Spleen (tissue), 11 donors: ENCODE measurements at regions not wholly inside any gene's neighbourhood (a gene's known extent, or its start where the extent isn't known, plus 50 kb on each side); places are given as distances from the start of the nearest gene placed in this dataset.

Source experiments
- DNase-seq: peaks from one replicate; pipeline ENCODE4 v3.0.0-alpha.2; 2020
- H3K27ac ChIP-seq, 8 donors: fragments of 200-600 bp; sonication (generic) in 7 of 8; 1 replicate in 4 of 8; 2 replicates in 4 of 8; pipeline versions ENCODE4 v1.5.0 to v1.8.0; 2016 to 2021; ENCODE audit warnings: inconsistent platforms in 4 of 8, mild to moderate bottlenecking in 4 of 8, moderate library complexity in 1 of 8
- H3K27me3 ChIP-seq, 7 donors: fragments of 200-600 bp; sonication (generic) in 6 of 7; replicated peaks in 1 of 7; 1 replicate in 4 of 7; 2 replicates in 3 of 7; pipeline versions ENCODE4 v1.5.0 to v1.8.0; 2016 to 2021; ENCODE audit warnings: inconsistent platforms in 3 of 7, mild to moderate bottlenecking in 1 of 7
- H3K36me3 ChIP-seq, 6 donors: fragments of 200-600 bp; sonication (generic) in 5 of 6; 1 replicate in 4 of 6; 2 replicates in 2 of 6; pipeline versions ENCODE4 v1.5.0 to v1.8.0; 2016 to 2021; ENCODE audit warnings: inconsistent platforms in 2 of 6
- H3K4me1 ChIP-seq, 6 donors: fragments of 200-600 bp; sonication (generic) in 5 of 6; 1 replicate in 3 of 6; 2 replicates in 3 of 6; pipeline versions ENCODE4 v1.5.0 to v1.8.0; 2016 to 2021; ENCODE audit warnings: inconsistent platforms in 3 of 6
- H3K4me3 ChIP-seq, 8 donors: fragments of 200-600 bp; sonication (generic) in 7 of 8; 1 replicate in 4 of 8; 2 replicates in 4 of 8; pipeline versions ENCODE4 v1.5.0 to v1.8.0; 2016 to 2021; ENCODE audit warnings: inconsistent platforms in 4 of 8, mild to moderate bottlenecking in 4 of 8, moderate library complexity in 2 of 8
- H3K9me3 ChIP-seq, 8 donors: fragments of 200-600 bp; sonication (generic) in 7 of 8; 1 replicate in 4 of 8; 2 replicates in 4 of 8; pipeline versions ENCODE4 v1.5.0 to v1.8.0; 2016 to 2021; ENCODE audit warnings: inconsistent platforms in 4 of 8
- CTCF ChIP-seq, 11 experiments: fragments of 200-600 bp in 7 of 11; fragments of 450-650 bp in 4 of 11; sonication (generic) in 4 of 11; IDR thresholded peaks in 8 of 11; conservative IDR thresholded peaks in 3 of 11; 1 replicate in 7 of 11; 2 replicates in 4 of 11; pipeline versions ENCODE4 v1.4.0 to v1.8.0; 2016 to 2021; ENCODE audit warnings: antibody characterized with exemption in 11 of 11, inconsistent platforms in 4 of 11, mild to moderate bottlenecking in 1 of 11
- POLR2A ChIP-seq, 3 donors: fragments of 450-650 bp; IDR thresholded peaks; one replicate each; pipeline ENCODE4 v1.5.1; 2017; ENCODE audit warnings: antibody characterized with exemption in 3 of 3, mild to moderate bottlenecking in 1 of 3
- POLR2AphosphoS5 ChIP-seq, 3 donors: sonication (generic); formaldehyde crosslinking; IDR thresholded peaks; one replicate each; pipeline ENCODE4 v1.5.1; 2017; ENCODE audit warnings: antibody characterized with exemption in 3 of 3
- WGBS, 5 donors: extraction: QIAGEN DNeasy Blood & Tissue Kit in 3 of 5; methylation state at CpG; one replicate each; pipeline versions ENCODE4 v1.1.5 to v1.1.7; 2013 to 2018; 5-methylcytosine and 5-hydroxymethylcytosine counted together
- intact Hi-C: fragments of 100-400 bp; cut with DNase I; formaldehyde crosslinking; loops from one replicate; pipeline ENCODE4 v1.15.0; 2023; ENCODE audit warnings: low total_unique reads
- donor health status: healthy with polysubstance abuse.
- donor health status: DM: no; HTN: no; CAD: no; lungs with moderate emphysema.
- donor health status: DM: no; HTN: no; CAD: no.
- donor health status: Bipolar disorder and iron deficiency.
- donor health status: healthy.
- donor health status: DM: no; HTN: no; CAD: no.
- donor health status: DM: yes; HTN: yes; CAD: no.

- no peaks in the 10 kb centered on the region for H3K36me3 ChIP-seq
- intact Hi-C loops, result no loop called here
- peaks cover 0 to 6% (median 0%) of the 10 kb centered on the region in 8 donors for H3K9me3 ChIP-seq
- H3K27ac ChIP-seq, result no peak overlapping the region
- TF ChIP-seq CTCF (IDR thresholded peaks at IDR 0.05 in 8 of 11, conservative IDR thresholded peaks at IDR 0.05 in 3 of 11) (no peak), POLR2A (IDR thresholded peaks at IDR 0.05) (no peak)
- DNase-seq, result no peak
- WGBS, 5 donors, result 43 to 56% (median 46%) methylated on average over 2 of the region's 2 CpGs
- H3K4me1 ChIP-seq, result no peaks in the 10 kb centered on the region
- no peak overlapping the region for H3K4me3 ChIP-seq
- H3K27me3 ChIP-seq, result peaks cover 0 to 12% (median 0%) of the 10 kb centered on the region in 7 donors
Observed at GRCh38 chr18:8994603-8995002, 107.9 kb upstream of the NDUFV2 start.

DNA sequence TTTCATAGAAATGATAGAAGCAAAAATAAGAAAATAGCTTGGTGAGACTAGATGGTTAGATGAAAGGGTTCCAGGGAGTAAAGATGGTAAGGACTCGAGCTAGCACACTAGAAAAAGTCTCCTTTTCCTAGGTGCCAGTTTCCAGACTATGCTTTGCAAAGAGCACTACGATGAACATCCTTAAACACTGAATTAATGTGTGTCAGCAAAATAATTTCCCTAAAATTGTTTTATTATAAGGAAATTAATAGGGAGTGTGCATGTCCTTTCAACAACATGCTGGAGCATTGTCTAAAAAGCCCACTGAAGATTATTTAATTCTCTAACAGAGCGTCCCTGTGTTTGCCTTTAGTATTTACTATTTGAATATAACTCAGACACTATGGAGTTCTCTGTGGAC lies 107.4 kb upstream of the NDUFV2 start:
- TF ChIP-seq CTCF (IDR thresholded peaks at IDR 0.05 in 8 of 11, conservative IDR thresholded peaks at IDR 0.05 in 3 of 11), result no peak
- no peak for TF ChIP-seq POLR2A (IDR thresholded peaks at IDR 0.05)
- no peak for TF ChIP-seq POLR2AphosphoS5 (IDR thresholded peaks at IDR 0.05)
- 55 to 68% (median 58%) methylated on average over 3 of the region's 3 CpGs for WGBS, 5 donors

DNA sequence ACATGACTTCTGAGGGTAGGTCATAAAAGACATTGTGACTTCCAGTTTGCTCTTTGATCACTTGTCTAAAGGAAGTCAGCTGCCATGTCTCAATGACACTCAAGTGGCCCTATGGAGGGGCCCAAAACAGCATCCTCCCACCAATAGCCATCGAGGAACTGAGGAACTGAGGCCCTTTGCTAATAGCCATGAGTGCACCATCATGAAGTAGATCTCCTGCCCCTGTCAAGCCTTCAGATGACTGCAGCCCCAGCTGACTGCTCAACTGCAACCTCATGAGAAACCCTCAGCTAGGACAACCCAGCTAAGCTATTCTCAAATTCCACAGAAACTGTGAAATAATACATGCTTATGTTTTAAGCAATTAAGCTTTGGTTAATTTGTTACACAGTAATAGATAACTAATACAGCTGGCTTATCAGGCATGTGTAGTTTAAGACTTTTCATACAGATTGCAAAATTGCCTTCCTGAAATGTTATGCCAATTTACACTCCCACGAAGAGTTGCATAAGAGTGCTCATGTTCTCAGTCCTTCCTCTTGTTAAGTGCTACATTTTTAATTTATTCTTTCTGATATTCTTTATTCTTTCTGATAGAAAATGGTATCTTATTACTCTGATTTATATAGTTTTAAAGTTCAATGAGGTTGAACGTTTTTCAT lies 105.6 kb upstream of the NDUFV2 start:
- Histone ChIP-seq H3K27me3 (peaks cover 0 to 19% (median 4%) of the 10 kb centered on the region in 7 donors), H3K4me3 (no peak overlapping the region), H3K27ac (no peak overlapping the region), H3K9me3 (peaks cover 0 to 6% (median 0%) of the 10 kb centered on the region in 8 donors), H3K36me3 (no peaks in the 10 kb centered on the region), H3K4me1 (no peaks in the 10 kb centered on the region)
- DNase-seq, result no peak
- TF ChIP-seq CTCF (IDR thresholded peaks at IDR 0.05 in 8 of 11, conservative IDR thresholded peaks at IDR 0.05 in 3 of 11), result no peak
- no peak for TF ChIP-seq POLR2A (IDR thresholded peaks at IDR 0.05)
- TF ChIP-seq POLR2AphosphoS5 (IDR thresholded peaks at IDR 0.05), result no peak
- WGBS, 5 donors, result 56 to 77% (median 65%) methylated on average over 3 of the region's 3 CpGs
- intact Hi-C loops, result no loop called here

More for the DNA sequence above, 107.4 kb upstream of the NDUFV2 start:
- Histone ChIP-seq H3K27ac (no peak overlapping the region), H3K9me3 (peaks cover 0 to 6% (median 0%) of the 10 kb centered on the region in 8 donors), H3K27me3 (peaks cover 0 to 16% (median 0%) of the 10 kb centered on the region in 7 donors), H3K4me3 (no peak overlapping the region), H3K4me1 (no peaks in the 10 kb centered on the region), H3K36me3 (no peaks in the 10 kb centered on the region)
- intact Hi-C loops, result no loop called here
- no peak for DNase-seq

DNA sequence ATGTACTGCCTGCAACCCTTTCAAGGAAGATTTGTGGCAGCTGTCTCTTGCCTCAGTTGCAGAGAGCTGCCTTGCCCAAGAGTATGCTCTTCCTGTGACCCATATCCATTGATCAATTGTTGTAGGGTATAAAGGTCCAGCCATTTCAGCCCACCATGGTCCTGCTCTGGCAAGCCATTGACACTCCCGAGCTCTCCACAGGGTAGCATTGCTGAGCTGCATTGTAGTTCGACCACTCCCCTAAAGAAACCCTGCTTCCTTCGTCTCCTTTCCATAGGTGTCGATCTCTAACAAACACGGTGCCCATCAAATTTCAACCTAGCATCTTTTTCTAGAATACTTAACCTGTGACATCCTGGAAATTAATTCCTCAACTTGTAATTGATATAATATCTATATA lies 104.9 kb upstream of the NDUFV2 start:
- intact Hi-C loops, result no loop called here
- Histone ChIP-seq H3K9me3 (peaks cover 0 to 6% (median 0%) of the 10 kb centered on the region in 8 donors), H3K27me3 (peaks cover 0 to 19% (median 4%) of the 10 kb centered on the region in 7 donors), H3K4me1 (no peaks in the 10 kb centered on the region), H3K36me3 (no peaks in the 10 kb centered on the region), H3K4me3 (no peak overlapping the region), H3K27ac (no peak overlapping the region)
- DNase-seq, result no peak
- TF ChIP-seq POLR2AphosphoS5 (IDR thresholded peaks at IDR 0.05), result no peak
- TF ChIP-seq POLR2A (IDR thresholded peaks at IDR 0.05), result no peak
- no peak for TF ChIP-seq CTCF (IDR thresholded peaks at IDR 0.05 in 8 of 11, conservative IDR thresholded peaks at IDR 0.05 in 3 of 11)
- 66 to 81% (median 73%) methylated on average over 5 of the region's 5 CpGs for WGBS, 5 donors
